ENCODE measurements at regions not wholly inside any gene's neighbourhood (a gene's known extent, or its start where the extent isn't known, plus 50 kb on each side); places are given as distances from the start of the nearest gene placed in this dataset.
"Not testable (repeated sequence)": the region's sequence is repeated elsewhere in the genome, so short reads cannot be mapped to it uniquely, and the experiment has no call there.

DNA sequence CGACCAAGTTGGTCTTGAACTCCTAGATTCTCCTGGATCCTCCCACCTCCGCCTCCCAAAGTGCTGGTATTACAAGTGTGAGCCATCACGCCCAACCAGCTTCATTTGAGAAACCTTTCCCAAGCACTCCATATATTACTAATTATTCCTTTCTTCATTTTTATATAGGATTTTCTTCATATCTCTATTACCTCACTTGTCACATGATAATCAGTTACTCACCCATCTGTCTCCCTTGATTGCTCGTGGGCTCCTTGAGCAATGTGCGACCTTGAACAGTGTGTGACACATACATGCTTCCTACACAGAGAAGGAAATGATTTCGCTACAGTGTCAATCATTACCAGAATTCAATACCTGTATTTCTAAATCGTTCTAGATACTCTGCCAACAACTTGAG is 110.7 kb upstream of the C2CD4B start:
- DNase-seq, result no peak

DNA sequence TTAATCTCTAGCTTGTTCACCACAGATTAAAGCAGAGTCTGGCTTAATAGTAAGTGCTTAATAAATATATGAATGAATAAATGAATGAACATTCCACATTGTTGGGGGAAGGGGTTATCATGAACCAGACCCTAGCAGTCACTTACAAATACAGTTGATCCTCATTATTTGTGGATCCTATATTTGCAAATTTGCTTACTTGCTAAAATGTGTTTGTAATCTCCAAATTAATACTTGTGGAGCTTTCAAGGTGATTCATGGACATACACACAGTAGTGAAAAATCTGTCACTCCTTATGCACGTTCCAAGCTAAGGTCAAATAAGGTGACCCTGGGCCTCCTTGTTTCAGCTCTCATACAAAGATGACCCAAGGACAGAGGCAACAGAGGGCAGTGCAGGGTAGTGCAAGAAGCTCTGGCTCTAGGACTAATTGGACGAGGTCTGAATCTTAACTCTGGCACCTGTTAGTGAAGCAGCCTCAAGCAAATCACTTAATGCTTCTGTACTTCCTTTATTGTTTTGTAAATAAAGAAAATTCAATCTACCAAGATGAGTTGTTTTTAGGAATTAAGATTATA is 112.8 kb upstream of the C2CD4B start:
- no peak for DNase-seq

DNA sequence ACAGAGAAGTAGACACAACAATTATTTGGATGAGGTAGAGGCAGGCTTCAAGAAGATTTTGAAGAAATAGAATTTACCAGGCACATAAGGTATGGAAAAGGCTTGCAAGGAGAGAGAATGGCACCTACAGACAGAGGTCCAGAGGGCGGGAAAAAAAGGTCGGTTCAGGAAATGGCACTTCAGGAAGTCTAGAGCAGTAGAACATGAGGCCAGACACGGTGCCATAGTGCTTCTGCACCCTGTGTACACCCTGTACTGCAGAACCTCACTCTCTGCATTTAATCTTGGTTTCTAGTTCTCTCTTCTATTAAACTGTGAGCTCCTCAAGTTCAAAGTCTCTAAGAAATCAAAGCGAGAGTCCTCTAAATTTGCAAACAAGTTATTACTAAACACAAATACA is 113.4 kb upstream of the C2CD4B start:
- no peak for DNase-seq

GRCh38 chr15:62279041-62279440 is 114.0 kb upstream of the C2CD4B start:
- DNase-seq, result no peak

DNA sequence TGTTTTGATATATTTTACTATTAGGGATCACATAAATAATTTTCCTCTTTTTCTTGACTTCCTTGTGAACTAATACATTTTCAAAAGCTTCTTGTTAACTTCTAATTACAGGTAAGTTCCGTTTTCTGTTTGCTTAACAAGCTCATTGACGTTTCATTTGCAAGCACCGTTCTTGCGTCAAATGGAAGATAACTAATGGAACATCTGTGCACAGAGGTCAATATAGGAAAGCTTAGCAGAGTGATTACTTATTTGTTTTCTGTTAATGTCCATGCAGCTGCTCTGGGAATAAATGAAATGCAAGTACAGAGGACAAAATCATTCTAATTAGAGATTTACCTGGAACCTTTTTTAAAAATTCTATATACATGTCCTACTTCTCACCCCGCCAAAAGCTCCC is 115.5 kb upstream of the C2CD4B start:
- no peak for DNase-seq

DNA sequence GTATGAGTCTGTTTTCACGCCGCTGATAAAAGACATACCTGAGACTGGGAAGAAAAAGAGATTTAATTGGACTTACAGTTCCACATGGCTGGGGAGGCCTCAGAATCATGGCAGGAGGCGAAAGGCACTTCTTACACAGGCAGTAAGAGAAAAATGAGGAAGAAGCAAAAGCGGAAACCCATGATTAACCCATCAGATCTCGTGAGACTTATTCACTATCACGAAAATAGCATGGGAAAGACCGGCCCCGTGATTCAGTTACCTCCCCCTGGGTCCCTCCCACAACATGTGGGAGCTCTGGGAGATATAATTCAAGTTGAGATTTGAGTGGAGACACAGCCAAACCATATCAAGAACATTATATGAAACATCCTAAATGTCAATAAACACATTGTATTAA is 116.7 kb upstream of the C2CD4B start:
- not testable (repeated sequence) for DNase-seq

DNA sequence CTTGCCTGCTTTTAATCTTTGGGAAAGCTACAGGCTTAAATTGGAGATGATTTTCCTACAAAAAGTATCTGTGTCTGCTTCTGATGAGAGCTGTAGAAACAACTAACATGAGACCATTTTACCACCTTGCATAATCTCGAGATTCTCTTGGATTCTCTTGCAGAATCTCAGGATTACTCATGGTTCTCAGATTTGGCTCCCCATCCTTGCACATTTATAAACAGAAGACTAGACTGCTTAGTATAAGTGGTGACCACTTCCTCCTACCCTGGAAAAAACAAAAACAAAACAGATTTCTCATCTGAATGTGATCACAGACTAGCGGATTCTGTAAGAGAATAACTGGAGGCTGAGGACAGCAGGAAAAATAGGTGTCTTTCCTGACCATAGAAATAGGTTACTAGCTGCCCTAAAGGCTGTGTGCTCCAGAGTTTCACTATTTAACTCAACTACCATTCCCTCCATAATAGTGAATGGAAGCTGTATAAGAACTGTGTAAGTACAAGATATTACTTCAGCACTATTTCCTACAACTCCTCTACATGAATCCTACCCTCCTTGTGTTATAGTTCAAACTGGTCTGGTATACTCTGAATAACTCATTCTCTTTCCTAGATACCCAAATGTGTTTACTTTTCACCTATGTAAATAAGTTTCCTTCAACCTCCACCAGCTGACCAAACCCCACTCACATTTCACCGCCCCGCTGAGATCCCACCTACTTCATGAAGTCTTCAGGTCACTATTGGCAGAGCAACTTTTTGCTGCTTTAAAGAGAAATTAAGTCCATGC is 122.2 kb upstream of the C2CD4B start:
- no peak for DNase-seq

DNA sequence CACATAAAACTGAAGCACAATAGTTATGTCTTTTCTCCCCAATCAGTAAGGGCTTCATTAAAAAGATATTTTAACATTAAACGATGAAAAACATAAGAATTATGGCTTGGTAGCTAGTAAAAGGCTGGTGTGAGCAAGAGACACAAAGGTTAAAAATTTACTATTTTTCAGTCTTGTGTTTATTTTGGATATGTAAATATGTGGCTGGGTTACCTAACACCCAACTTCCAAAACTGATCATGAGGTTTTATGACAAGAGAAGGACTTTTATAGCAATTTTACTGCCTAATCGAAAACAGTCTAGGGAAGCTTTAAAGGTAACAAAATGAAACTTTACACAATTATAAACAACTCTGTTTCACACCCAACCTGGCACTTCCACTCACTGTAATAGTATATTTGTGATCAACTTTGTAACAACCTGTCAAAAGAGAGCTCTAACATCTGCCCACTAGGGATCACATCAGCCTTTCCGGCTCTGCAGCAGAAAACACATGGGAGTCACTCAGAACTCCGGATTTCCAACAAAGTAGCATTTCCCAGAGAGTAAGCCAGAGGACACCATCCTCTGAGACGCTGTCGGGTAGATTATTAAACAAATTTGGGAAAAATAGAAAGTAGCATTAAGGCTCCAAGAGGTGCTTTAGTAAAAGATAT is 123.4 kb upstream of the C2CD4B start:
- no peak for DNase-seq

- peak; percentile 54 for DNase-seq
Measured at GRCh38 chr15:62291262-62291661, 126.2 kb upstream of the C2CD4B start.

GRCh38 chr15:62296756-62297507 is 131.8 kb upstream of the C2CD4B start:
- no peak for DNase-seq

GRCh38 chr15:62297522-62297921 is 132.4 kb upstream of the C2CD4B start:
- no peak for DNase-seq

GRCh38 chr15:62297933-62298332 is 132.8 kb upstream of the C2CD4B start:
- no peak for DNase-seq

DNA sequence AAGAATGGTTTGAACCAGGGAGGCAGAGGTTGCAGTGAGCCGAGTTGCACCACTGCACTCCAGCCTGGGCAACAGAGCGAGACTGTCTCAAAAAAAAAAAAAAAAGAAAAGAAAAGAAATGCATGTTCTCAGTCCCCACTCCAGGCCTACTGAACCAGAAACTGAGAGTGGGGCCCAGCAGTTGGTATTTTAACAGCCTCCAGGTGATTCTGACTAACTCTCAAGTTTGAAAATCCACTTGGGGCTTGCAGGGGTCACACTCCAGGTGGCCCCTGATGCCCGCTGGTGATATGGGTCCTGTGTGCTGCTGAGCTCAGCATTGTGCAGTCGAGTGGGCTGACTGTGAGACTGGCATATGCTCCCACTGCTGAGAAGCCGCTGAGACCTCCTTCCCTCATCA is 133.7 kb upstream of the C2CD4B start:
- DNase-seq, result no peak

- no peak for DNase-seq
Measured at GRCh38 chr15:62299541-62299940, 134.5 kb upstream of the C2CD4B start.

DNA sequence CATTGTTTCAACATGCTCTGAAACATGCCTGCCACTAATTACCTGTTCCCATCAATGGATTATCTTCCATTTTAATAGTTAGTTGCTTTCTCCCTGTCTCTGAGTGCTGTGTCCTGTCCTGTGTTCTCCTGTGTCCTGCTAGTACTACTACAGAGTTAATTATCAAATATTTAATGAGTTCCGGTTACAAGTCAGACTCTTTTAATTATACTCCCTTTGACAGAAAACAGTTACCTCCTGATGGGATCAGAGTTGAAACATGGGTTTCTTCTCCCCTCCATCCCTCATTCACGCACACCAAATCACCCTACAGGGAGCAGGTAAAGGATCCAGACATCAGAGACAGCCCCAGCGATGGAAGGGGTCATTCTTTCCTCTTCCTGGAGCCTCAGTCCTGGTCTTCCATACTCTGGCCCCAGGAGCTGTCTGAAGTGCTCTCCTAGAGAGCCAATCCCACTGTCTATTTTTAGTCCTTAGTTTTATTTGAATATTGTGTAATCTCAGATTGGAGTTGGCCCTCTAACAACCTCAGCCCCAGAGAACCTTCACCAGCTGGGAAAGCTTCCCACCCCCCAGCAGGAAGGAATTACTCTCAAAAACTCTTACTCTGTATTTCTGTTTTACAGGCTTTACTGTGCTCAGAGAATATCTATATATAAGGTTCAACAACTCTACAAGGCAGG is 137.0 kb upstream of the C2CD4B start:
- no peak for DNase-seq

DNA sequence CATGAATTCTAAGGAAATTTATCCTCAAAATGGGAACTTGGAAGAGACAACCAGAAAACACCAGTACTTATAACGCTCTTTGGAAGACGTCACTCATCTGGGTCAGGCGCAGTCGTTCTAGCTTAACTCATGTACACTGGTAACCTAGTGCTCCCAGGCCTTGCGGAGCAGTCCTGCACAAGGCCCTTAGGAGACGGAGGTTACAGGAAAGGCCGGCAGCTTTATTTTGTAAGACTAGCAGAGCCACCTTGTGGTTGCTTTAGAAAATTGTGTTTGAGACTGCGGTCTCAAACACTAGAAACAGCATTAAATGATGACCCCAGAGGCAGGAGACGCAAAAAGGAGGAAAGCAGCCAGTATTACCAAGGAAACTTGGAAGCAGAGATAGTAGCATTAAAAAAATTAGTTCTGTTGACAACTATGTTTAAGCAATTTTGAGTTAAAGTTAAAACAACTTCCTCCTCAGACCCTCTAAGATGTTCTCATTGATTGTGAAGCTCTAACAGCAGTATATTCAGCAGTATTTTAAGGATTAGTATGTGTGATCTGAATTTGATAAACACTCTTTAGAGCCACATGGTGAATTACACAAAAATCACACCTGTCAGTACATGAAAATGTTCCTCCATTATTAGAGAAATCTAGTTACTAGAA is 141.9 kb upstream of the C2CD4B start:
- DNase-seq, result peak; percentile 54

GRCh38 chr15:62307551-62307950 is 142.5 kb upstream of the C2CD4B start:
- DNase-seq, result peak; percentile 62

DNA sequence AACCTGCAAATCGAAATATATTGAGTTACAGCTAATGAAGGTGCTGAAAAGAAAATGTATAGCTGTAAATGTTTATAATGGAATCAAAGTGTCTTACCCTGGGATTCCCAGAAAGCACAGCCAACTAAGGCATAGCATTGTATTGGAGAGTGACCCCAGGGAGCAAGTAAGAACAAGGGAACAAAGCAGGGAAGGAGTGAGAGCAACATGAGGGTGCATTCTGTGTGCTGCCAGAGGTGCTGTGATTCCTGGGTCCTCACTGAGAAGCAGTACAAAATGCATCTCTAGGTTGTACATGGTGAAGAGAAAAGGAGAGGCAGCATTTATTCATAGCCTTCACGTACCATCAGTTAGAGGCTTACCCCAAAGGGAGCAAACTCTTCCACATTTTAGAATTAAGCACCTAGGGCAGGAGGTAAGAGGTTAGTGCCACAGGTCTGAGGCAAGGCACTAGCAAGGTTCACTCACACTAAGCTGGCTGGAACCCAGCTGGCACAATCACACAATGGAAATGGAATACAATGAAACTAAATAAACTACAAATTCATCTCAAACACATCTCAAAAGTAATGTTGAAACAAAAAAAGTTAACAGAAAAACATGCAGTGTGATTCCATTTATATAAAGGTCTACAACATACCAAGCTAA is 151.5 kb upstream of the C2CD4B start:
- DNase-seq, result no peak

- DNase-seq, result no peak
Measured at GRCh38 chr15:62320259-62320658, 155.2 kb upstream of the C2CD4B start.

- no peak for DNase-seq
Measured at GRCh38 chr15:62323353-62323890, 158.3 kb upstream of the C2CD4B start.

GRCh38 chr15:62324382-62324781 is 159.3 kb upstream of the C2CD4B start:
- no peak for DNase-seq

DNA sequence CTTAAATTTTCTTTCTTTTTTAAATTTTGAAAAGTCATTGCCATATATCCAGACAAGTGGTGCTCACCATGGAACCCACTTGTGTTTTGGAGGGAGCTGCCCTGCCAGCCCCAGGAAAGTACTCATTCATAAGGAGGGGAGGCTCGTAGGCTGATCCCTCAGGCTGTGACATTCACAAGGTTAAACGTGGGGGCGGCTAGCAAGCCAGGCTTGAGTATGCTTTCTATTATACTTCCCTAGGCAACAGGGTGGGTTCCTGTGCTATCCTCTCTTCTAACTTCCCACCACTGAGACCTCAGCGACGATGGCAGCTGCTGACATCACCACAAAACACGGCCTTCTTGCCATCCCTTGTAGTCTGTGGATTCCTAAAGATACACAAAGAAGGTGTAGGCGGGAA is 160.5 kb upstream of the C2CD4B start:
- DNase-seq, result no peak

All from NCI-H226 (cell line).